BLaER1 (cell line): ENCODE measurements at regions not wholly inside any gene's neighbourhood (a gene's known extent, or its start where the extent isn't known, plus 50 kb on each side); places are given as distances from the start of the nearest gene placed in this dataset.
"Not testable (repeated sequence)": the region's sequence is repeated elsewhere in the genome, so short reads cannot be mapped to it uniquely, and the experiment has no call there.

Experiments
- H3K27ac ChIP-seq: shearing (Covaris generic); formaldehyde crosslinking; 2 replicates; pipeline ENCODE4 v1.8.1; 2022
- H3K27me3 ChIP-seq: shearing (Covaris generic); formaldehyde crosslinking; 2 replicates; pipeline ENCODE4 v1.8.1; 2022
- H3K36me3 ChIP-seq: shearing (Covaris generic); formaldehyde crosslinking; 2 replicates; pipeline ENCODE4 v1.8.1; 2022
- H3K4me1 ChIP-seq: shearing (Covaris generic); formaldehyde crosslinking; 2 replicates; pipeline ENCODE4 v1.8.1; 2022
- H3K4me2 ChIP-seq: shearing (Covaris generic); formaldehyde crosslinking; 2 replicates; pipeline ENCODE4 v1.8.1; 2022
- H3K4me3 ChIP-seq: shearing (Covaris generic); formaldehyde crosslinking; 2 replicates; pipeline ENCODE4 v1.8.1; 2022
- H3K9ac ChIP-seq: shearing (Covaris generic); formaldehyde crosslinking; 2 replicates; pipeline ENCODE4 v1.8.1; 2022
- H3K9me3 ChIP-seq: shearing (Covaris generic); formaldehyde crosslinking; 2 replicates; pipeline ENCODE4 v1.8.1; 2022
- H4K20me1 ChIP-seq: shearing (Covaris generic); formaldehyde crosslinking; 2 replicates; pipeline ENCODE4 v1.8.1; 2022

- peaks cover 77% of the 10 kb centered on the region for H3K9me3 ChIP-seq
- not testable (repeated sequence) for H4K20me1 ChIP-seq, H3K4me3 ChIP-seq, H3K36me3 ChIP-seq, H3K27me3 ChIP-seq, H3K4me2 ChIP-seq, H3K9ac ChIP-seq, H3K27ac ChIP-seq, H3K4me1 ChIP-seq
Measured at GRCh38 chr21:10382580-10382979, 138.8 kb upstream of the TPTE start.

- H3K27ac ChIP-seq, H3K4me3 ChIP-seq, H3K4me2 ChIP-seq, H3K4me1 ChIP-seq, H3K27me3 ChIP-seq, H4K20me1 ChIP-seq, H3K9ac ChIP-seq, H3K36me3 ChIP-seq: not testable (repeated sequence)
- peaks cover 77% of the 10 kb centered on the region for H3K9me3 ChIP-seq
Measured at GRCh38 chr21:10383571-10383970, 137.8 kb upstream of the TPTE start.

- H3K27me3 ChIP-seq, result not testable (repeated sequence)
Measured at GRCh38 chr21:10384304-10384861, 137.0 kb upstream of the TPTE start.

GRCh38 chr21:10385202-10385601 is 136.2 kb upstream of the TPTE start:
- H3K27ac ChIP-seq, H3K36me3 ChIP-seq, H4K20me1 ChIP-seq, H3K4me1 ChIP-seq, H3K4me3 ChIP-seq, H3K4me2 ChIP-seq, H3K27me3 ChIP-seq, H3K9ac ChIP-seq: not testable (repeated sequence)
- H3K9me3 ChIP-seq, result peaks cover 70% of the 10 kb centered on the region

More at GRCh38 chr21:10384304-10384861, 137.0 kb upstream of the TPTE start:
- H4K20me1 ChIP-seq, H3K4me1 ChIP-seq, H3K4me2 ChIP-seq, H3K4me3 ChIP-seq, H3K27ac ChIP-seq, H3K9ac ChIP-seq, H3K36me3 ChIP-seq: not testable (repeated sequence)
- peaks cover 74% of the 10 kb centered on the region for H3K9me3 ChIP-seq

- H3K9ac ChIP-seq, H3K4me1 ChIP-seq, H3K27ac ChIP-seq, H3K27me3 ChIP-seq, H3K36me3 ChIP-seq, H4K20me1 ChIP-seq, H3K4me3 ChIP-seq, H3K4me2 ChIP-seq: not testable (repeated sequence)
- H3K9me3 ChIP-seq, result peaks cover 63% of the 10 kb centered on the region
Measured at GRCh38 chr21:10385898-10386527, 135.4 kb upstream of the TPTE start.

- peaks cover 52% of the 10 kb centered on the region for H3K9me3 ChIP-seq
- not testable (repeated sequence) for H3K9ac ChIP-seq, H3K27ac ChIP-seq, H3K4me1 ChIP-seq, H4K20me1 ChIP-seq, H3K4me2 ChIP-seq, H3K4me3 ChIP-seq, H3K27me3 ChIP-seq, H3K36me3 ChIP-seq
Measured at GRCh38 chr21:10387692-10388450, 133.5 kb upstream of the TPTE start.

- not testable (repeated sequence) for H3K9ac ChIP-seq, H3K27me3 ChIP-seq, H3K27ac ChIP-seq, H3K4me3 ChIP-seq, H3K4me1 ChIP-seq, H4K20me1 ChIP-seq, H3K36me3 ChIP-seq, H3K4me2 ChIP-seq
- peaks cover 47% of the 10 kb centered on the region for H3K9me3 ChIP-seq
Measured at GRCh38 chr21:10388625-10389024, 132.8 kb upstream of the TPTE start.

- H3K9me3 ChIP-seq, result peaks cover 15% of the 10 kb centered on the region
Measured at GRCh38 chr21:10392301-10392700, 129.1 kb upstream of the TPTE start.

GRCh38 chr21:10395963-10396362 is 125.4 kb upstream of the TPTE start:
- H3K4me3 ChIP-seq, H3K4me1 ChIP-seq: not testable (repeated sequence)

More at GRCh38 chr21:10392301-10392700, 129.1 kb upstream of the TPTE start:
- H3K4me2 ChIP-seq, H3K4me1 ChIP-seq, H4K20me1 ChIP-seq, H3K4me3 ChIP-seq, H3K36me3 ChIP-seq, H3K27me3 ChIP-seq, H3K27ac ChIP-seq, H3K9ac ChIP-seq: not testable (repeated sequence)

GRCh38 chr21:10397495-10397915 is 123.9 kb upstream of the TPTE start:
- not testable (repeated sequence) for H3K4me1 ChIP-seq, H4K20me1 ChIP-seq, H3K4me3 ChIP-seq, H3K27me3 ChIP-seq, H3K36me3 ChIP-seq, H3K27ac ChIP-seq, H3K4me2 ChIP-seq, H3K9ac ChIP-seq
- H3K9me3 ChIP-seq, result peaks cover 16% of the 10 kb centered on the region

More at GRCh38 chr21:10395963-10396362, 125.4 kb upstream of the TPTE start:
- H4K20me1 ChIP-seq, H3K27ac ChIP-seq, H3K9ac ChIP-seq, H3K9me3 ChIP-seq, H3K36me3 ChIP-seq, H3K27me3 ChIP-seq, H3K4me2 ChIP-seq: not testable (repeated sequence)

- H3K9me3 ChIP-seq, result peaks cover 27% of the 10 kb centered on the region
- not testable (repeated sequence) for H3K4me1 ChIP-seq, H3K4me2 ChIP-seq, H3K4me3 ChIP-seq, H3K36me3 ChIP-seq, H4K20me1 ChIP-seq, H3K27ac ChIP-seq, H3K27me3 ChIP-seq, H3K9ac ChIP-seq
Measured at GRCh38 chr21:10398692-10399489, 122.5 kb upstream of the TPTE start.

GRCh38 chr21:10400622-10401361 is 120.6 kb upstream of the TPTE start:
- not testable (repeated sequence) for H3K27ac ChIP-seq, H4K20me1 ChIP-seq, H3K4me3 ChIP-seq, H3K9ac ChIP-seq, H3K4me2 ChIP-seq, H3K36me3 ChIP-seq, H3K27me3 ChIP-seq, H3K4me1 ChIP-seq
- peaks cover 45% of the 10 kb centered on the region for H3K9me3 ChIP-seq

- H3K9ac ChIP-seq, H3K4me2 ChIP-seq, H3K4me1 ChIP-seq, H3K36me3 ChIP-seq, H3K27me3 ChIP-seq, H3K27ac ChIP-seq, H3K4me3 ChIP-seq, H4K20me1 ChIP-seq: not testable (repeated sequence)
- peaks cover 47% of the 10 kb centered on the region for H3K9me3 ChIP-seq
Measured at GRCh38 chr21:10402461-10402860, 118.9 kb upstream of the TPTE start.

GRCh38 chr21:10405331-10405730 is 116.1 kb upstream of the TPTE start:
- not testable (repeated sequence) for H3K27me3 ChIP-seq, H3K4me3 ChIP-seq, H3K9ac ChIP-seq, H3K36me3 ChIP-seq, H4K20me1 ChIP-seq, H3K4me1 ChIP-seq, H3K4me2 ChIP-seq, H3K27ac ChIP-seq
- H3K9me3 ChIP-seq, result peaks cover 47% of the 10 kb centered on the region
